A549 (cell line): ENCODE measurements at regions not wholly inside any gene's neighbourhood (a gene's known extent, or its start where the extent isn't known, plus 50 kb on each side); places are given as distances from the start of the nearest gene placed in this dataset.

Experiments
- ESRRA ChIP-seq: fragments of 150-350 bp; IDR thresholded peaks from 2 replicates; pipeline ENCODE4 v1.6.1; 2014; ENCODE audit warnings: mild to moderate bottlenecking, low read length, borderline replicate concordance
- HDAC2 ChIP-seq: fragments of 200-600 bp; sonication (generic); IDR thresholded peaks from 2 replicates; pipeline ENCODE4 v1.6.1; 2016
- JUNB ChIP-seq: fragments of >200 bp; sonication (Bioruptor Twin); formaldehyde crosslinking; IDR thresholded peaks from 2 replicates; pipeline ENCODE4 v1.6.1; 2016
- POLR2A ChIP-seq: IDR thresholded peaks from 2 replicates; pipeline ENCODE4 v1.6.1; 2012; ENCODE audit warnings: mild to moderate bottlenecking, low read length
- TF ChIP-seq, protein P1 (sequence below): IDR thresholded peaks from 2 replicates; pipeline ENCODE4 v1.6.1; 2012
- TF ChIP-seq, protein P2 (sequence below): fragments of >200 bp; sonication (Bioruptor Twin); formaldehyde crosslinking; IDR thresholded peaks from 3 replicates; pipeline ENCODE4 v1.5.1; 2016
- TF ChIP-seq, protein P3 (sequence below): fragments of 150-350 bp; IDR thresholded peaks from 2 replicates; pipeline ENCODE4 v1.6.1; 2014; ENCODE audit warnings: low read depth, mild to moderate bottlenecking, low read length
- TF ChIP-seq, protein P4 (sequence below): IDR thresholded peaks from 2 replicates; pipeline ENCODE4 v1.6.1; 2012; ENCODE audit warnings: low read depth, borderline replicate concordance
- TF ChIP-seq, protein P5 (sequence below): fragments of 200-600 bp; sonication (generic); IDR thresholded peaks from 2 replicates; pipeline ENCODE4 v1.6.1; 2016; ENCODE audit warnings: antibody characterized with exemption, mild to moderate bottlenecking, moderate library complexity

DNA sequence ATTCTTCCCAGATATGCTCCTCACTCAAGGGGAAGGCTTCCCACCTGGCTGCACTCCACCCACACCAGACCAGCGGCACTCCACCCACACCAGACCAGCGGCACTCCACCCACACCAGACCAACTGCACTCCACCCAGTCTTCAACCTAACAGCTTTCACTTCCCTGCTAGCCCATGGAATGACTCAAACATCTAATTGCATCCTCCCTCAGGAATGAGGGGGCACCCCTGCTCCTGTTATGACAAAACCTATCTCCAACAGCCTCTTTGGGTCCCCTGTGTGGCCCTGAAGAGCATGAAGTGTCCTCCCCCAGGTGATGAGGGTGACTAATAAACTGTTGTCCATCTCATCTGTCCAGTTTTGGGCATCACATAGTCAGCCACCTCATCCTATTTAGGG, 556.6 kb upstream of the TUSC1 start:
- TF ChIP-seq, protein P1, sequence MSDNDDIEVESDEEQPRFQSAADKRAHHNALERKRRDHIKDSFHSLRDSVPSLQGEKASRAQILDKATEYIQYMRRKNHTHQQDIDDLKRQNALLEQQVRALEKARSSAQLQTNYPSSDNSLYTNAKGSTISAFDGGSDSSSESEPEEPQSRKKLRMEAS: no peak
- TF ChIP-seq POLR2A (no peak), JUNB (no peak), ESRRA (no peak), HDAC2 (no peak)
- TF ChIP-seq, protein P2, sequence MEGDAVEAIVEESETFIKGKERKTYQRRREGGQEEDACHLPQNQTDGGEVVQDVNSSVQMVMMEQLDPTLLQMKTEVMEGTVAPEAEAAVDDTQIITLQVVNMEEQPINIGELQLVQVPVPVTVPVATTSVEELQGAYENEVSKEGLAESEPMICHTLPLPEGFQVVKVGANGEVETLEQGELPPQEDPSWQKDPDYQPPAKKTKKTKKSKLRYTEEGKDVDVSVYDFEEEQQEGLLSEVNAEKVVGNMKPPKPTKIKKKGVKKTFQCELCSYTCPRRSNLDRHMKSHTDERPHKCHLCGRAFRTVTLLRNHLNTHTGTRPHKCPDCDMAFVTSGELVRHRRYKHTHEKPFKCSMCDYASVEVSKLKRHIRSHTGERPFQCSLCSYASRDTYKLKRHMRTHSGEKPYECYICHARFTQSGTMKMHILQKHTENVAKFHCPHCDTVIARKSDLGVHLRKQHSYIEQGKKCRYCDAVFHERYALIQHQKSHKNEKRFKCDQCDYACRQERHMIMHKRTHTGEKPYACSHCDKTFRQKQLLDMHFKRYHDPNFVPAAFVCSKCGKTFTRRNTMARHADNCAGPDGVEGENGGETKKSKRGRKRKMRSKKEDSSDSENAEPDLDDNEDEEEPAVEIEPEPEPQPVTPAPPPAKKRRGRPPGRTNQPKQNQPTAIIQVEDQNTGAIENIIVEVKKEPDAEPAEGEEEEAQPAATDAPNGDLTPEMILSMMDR: no peak
- TF ChIP-seq, protein P3, sequence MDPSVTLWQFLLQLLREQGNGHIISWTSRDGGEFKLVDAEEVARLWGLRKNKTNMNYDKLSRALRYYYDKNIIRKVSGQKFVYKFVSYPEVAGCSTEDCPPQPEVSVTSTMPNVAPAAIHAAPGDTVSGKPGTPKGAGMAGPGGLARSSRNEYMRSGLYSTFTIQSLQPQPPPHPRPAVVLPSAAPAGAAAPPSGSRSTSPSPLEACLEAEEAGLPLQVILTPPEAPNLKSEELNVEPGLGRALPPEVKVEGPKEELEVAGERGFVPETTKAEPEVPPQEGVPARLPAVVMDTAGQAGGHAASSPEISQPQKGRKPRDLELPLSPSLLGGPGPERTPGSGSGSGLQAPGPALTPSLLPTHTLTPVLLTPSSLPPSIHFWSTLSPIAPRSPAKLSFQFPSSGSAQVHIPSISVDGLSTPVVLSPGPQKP: no peak
- TF ChIP-seq, protein P4, sequence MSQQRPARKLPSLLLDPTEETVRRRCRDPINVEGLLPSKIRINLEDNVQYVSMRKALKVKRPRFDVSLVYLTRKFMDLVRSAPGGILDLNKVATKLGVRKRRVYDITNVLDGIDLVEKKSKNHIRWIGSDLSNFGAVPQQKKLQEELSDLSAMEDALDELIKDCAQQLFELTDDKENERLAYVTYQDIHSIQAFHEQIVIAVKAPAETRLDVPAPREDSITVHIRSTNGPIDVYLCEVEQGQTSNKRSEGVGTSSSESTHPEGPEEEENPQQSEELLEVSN: no peak
- TF ChIP-seq, protein P5, sequence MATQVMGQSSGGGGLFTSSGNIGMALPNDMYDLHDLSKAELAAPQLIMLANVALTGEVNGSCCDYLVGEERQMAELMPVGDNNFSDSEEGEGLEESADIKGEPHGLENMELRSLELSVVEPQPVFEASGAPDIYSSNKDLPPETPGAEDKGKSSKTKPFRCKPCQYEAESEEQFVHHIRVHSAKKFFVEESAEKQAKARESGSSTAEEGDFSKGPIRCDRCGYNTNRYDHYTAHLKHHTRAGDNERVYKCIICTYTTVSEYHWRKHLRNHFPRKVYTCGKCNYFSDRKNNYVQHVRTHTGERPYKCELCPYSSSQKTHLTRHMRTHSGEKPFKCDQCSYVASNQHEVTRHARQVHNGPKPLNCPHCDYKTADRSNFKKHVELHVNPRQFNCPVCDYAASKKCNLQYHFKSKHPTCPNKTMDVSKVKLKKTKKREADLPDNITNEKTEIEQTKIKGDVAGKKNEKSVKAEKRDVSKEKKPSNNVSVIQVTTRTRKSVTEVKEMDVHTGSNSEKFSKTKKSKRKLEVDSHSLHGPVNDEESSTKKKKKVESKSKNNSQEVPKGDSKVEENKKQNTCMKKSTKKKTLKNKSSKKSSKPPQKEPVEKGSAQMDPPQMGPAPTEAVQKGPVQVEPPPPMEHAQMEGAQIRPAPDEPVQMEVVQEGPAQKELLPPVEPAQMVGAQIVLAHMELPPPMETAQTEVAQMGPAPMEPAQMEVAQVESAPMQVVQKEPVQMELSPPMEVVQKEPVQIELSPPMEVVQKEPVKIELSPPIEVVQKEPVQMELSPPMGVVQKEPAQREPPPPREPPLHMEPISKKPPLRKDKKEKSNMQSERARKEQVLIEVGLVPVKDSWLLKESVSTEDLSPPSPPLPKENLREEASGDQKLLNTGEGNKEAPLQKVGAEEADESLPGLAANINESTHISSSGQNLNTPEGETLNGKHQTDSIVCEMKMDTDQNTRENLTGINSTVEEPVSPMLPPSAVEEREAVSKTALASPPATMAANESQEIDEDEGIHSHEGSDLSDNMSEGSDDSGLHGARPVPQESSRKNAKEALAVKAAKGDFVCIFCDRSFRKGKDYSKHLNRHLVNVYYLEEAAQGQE: no peak
